Upper lobe of left lung (tissue), 6 donors: ENCODE measurements at regions not wholly inside any gene's neighbourhood (a gene's known extent, or its start where the extent isn't known, plus 50 kb on each side); places are given as distances from the start of the nearest gene placed in this dataset.

Source experiments
- ATAC-seq, 2 donors: fragments of 200-7000 bp; cut with Tn5 transposase; one replicate each; pipeline ENCODE4 v1.9.1; 2022; ENCODE audit warnings: mild to moderate bottlenecking in 2 of 2, moderate library complexity in 2 of 2; ENCODE audit not compliant: low FRiP score in 2 of 2
- DNase-seq, 2 donors: peaks; one replicate each; pipeline ENCODE4 v3.0.0-alpha.2; 2019 to 2020
- H3K27ac ChIP-seq, 4 donors: fragments of 200-600 bp; sonication (generic); one replicate each; pipeline ENCODE4 v1.5.1; 2016 to 2019
- H3K27me3 ChIP-seq, 4 donors: fragments of 200-600 bp; sonication (generic); one replicate each; pipeline ENCODE4 v1.5.1; 2017 to 2019
- H3K36me3 ChIP-seq, 4 donors: fragments of 200-600 bp; sonication (generic); one replicate each; pipeline ENCODE4 v1.5.1; 2016 to 2019
- H3K4me1 ChIP-seq, 4 donors: fragments of 200-600 bp; sonication (generic); one replicate each; pipeline ENCODE4 v1.5.1; 2018 to 2019
- H3K4me3 ChIP-seq, 4 donors: fragments of 200-600 bp; sonication (generic); one replicate each; pipeline ENCODE4 v1.5.1; 2017 to 2019; ENCODE audit warnings: mild to moderate bottlenecking in 2 of 4, moderate library complexity in 1 of 4
- H3K9me3 ChIP-seq, 4 donors: fragments of 200-600 bp; sonication (generic); one replicate each; pipeline ENCODE4 v1.5.1; 2018 to 2019
- EP300 ChIP-seq, 4 donors: sonication (generic); formaldehyde crosslinking; IDR thresholded peaks; one replicate each; pipeline ENCODE4 v1.5.1; 2017; ENCODE audit warnings: antibody characterized with exemption in 4 of 4, control low read depth in 2 of 4
- POLR2A ChIP-seq, 4 donors: fragments of 450-650 bp; IDR thresholded peaks; one replicate each; pipeline ENCODE4 v1.5.1; 2016 to 2017; ENCODE audit warnings: antibody characterized with exemption in 4 of 4, mild to moderate bottlenecking in 2 of 4
- POLR2AphosphoS5 ChIP-seq, 2 donors: sonication (generic); formaldehyde crosslinking; IDR thresholded peaks; one replicate each; pipeline ENCODE4 v1.5.1; 2017; ENCODE audit warnings: antibody characterized with exemption in 2 of 2
- WGBS, 2 donors: methylation state at CpG; one replicate each; pipeline ENCODE4 v1.1.5; 2017 to 2018; 5-methylcytosine and 5-hydroxymethylcytosine counted together
- TF ChIP-seq, protein P1 (sequence below), 6 experiments: fragments of 450-650 bp in 4 of 6; fragments of 200-600 bp in 2 of 6; sonication (generic) in 2 of 6; IDR thresholded peaks; one replicate each; pipeline ENCODE4 v1.5.1; 2016 to 2019; ENCODE audit warnings: antibody characterized with exemption in 6 of 6
- donor health status: DM: no; HTN: no; CAD: no; lungs with moderate emphysema.
- donor health status: DM: no; HTN: yes; CAD: no; lungs with severe emphysema.

DNA sequence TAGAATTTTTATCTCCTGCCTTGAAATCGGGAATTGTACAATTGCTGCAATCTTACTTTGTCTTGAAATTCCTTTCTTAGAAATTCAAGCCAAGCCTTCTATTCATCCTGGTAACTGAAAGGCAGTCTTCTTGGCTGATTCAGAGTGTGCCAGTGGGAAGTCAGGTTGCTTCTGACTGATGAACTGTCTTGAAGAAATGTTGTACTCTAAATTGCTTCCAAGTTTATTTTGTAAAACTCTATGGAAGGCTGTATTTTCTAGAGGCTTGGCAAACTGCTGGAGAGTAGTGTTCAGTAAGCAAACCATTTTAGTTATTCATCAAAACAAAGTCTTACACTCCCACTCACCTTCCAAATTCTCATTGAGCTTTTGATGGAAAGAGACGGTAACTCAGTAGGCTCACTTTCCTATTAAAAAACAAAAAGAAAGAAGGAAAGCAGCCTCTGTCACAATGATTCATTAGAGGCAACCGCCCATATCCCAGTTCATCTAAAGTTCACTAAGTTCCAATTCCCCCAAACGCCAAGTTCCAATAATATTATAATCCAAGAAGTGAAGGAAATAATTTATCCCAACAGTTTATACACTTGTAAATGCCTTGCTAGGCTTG is 187.9 kb upstream of the MALRD1 start:
- DNase-seq (no peak), ATAC-seq (peak in 1 of 2 donors; percentile 24)
- Histone ChIP-seq H3K4me1 (peaks cover 0 to 3% (median 0%) of the 10 kb centered on the region in 4 donors), H3K27ac (no peak overlapping the region), H3K9me3 (no peaks in the 10 kb centered on the region), H3K27me3 (no peaks in the 10 kb centered on the region), H3K36me3 (no peaks in the 10 kb centered on the region), H3K4me3 (no peak overlapping the region)
- WGBS, 2 donors = 38 to 44% methylated on average over 4 of the region's 4 CpGs
- TF ChIP-seq, protein P1, sequence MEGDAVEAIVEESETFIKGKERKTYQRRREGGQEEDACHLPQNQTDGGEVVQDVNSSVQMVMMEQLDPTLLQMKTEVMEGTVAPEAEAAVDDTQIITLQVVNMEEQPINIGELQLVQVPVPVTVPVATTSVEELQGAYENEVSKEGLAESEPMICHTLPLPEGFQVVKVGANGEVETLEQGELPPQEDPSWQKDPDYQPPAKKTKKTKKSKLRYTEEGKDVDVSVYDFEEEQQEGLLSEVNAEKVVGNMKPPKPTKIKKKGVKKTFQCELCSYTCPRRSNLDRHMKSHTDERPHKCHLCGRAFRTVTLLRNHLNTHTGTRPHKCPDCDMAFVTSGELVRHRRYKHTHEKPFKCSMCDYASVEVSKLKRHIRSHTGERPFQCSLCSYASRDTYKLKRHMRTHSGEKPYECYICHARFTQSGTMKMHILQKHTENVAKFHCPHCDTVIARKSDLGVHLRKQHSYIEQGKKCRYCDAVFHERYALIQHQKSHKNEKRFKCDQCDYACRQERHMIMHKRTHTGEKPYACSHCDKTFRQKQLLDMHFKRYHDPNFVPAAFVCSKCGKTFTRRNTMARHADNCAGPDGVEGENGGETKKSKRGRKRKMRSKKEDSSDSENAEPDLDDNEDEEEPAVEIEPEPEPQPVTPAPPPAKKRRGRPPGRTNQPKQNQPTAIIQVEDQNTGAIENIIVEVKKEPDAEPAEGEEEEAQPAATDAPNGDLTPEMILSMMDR (IDR thresholded peaks at IDR 0.05) = no peak
- no peak for TF ChIP-seq POLR2AphosphoS5 (IDR thresholded peaks at IDR 0.05)
- TF ChIP-seq POLR2A (IDR thresholded peaks at IDR 0.05) = no peak
- TF ChIP-seq EP300 (IDR thresholded peaks at IDR 0.05) = no peak

DNA sequence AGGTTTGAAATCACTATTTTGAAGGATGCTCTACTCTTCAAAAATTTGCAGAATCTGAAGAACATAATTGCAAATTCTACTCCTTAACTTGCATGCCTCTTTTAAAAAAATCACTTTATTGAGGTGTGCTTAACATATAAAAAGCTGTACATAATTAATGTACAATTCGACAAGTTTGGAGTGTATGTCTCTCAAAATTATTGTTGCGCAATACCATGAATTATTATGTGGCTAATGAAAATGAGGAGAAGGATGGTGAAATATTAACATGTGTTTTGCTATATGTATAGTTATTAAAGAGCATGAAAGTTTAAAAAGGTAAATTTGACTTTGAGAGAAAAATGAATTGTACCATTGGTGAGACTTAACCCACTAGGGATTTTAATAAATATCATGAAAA is 187.2 kb upstream of the MALRD1 start:
- H3K27ac ChIP-seq = no peak overlapping the region
- H3K36me3 ChIP-seq = no peaks in the 10 kb centered on the region
- H3K27me3 ChIP-seq = no peaks in the 10 kb centered on the region
- DNase-seq (no peak), ATAC-seq (no peak)
- 83 to 90% methylated on average over 2 of the region's 2 CpGs for WGBS, 2 donors
- H3K4me3 ChIP-seq = no peak overlapping the region
- TF ChIP-seq, protein P1 (IDR thresholded peaks at IDR 0.05) = no peak
- TF ChIP-seq POLR2A (IDR thresholded peaks at IDR 0.05) = no peak
- no peak for TF ChIP-seq EP300 (IDR thresholded peaks at IDR 0.05)
- no peak for TF ChIP-seq POLR2AphosphoS5 (IDR thresholded peaks at IDR 0.05)
- H3K4me1 ChIP-seq = peaks cover 0 to 3% (median 0%) of the 10 kb centered on the region in 4 donors
- no peaks in the 10 kb centered on the region for H3K9me3 ChIP-seq

DNA sequence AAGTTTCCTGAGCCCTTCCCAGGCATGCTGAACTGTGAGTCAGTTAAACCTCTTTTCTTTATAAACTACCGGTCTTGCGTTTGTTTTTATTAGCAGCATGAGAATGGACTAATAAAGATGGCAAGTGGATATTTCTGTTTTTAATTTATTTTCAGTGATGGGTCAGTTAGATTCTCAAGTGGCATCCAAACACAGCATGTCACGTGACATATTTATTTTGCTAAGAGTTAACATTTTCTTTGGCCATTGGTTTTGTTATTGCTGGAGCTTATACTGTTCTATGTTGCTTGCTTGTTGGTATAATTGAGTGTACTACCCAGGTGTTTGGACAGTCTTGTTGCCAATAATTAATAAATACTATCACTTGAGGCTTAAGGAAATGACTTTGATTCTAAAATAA is 181.7 kb upstream of the MALRD1 start:
- no peak overlapping the region for H3K4me3 ChIP-seq
- ATAC-seq = no peak
- no peak overlapping the region for H3K27ac ChIP-seq
- H3K27me3 ChIP-seq = no peaks in the 10 kb centered on the region
- no peak for DNase-seq
- TF ChIP-seq EP300 (IDR thresholded peaks at IDR 0.05) (no peak), POLR2AphosphoS5 (IDR thresholded peaks at IDR 0.05) (no peak), POLR2A (IDR thresholded peaks at IDR 0.05) (no peak)
- TF ChIP-seq, protein P1 (IDR thresholded peaks at IDR 0.05) = no peak
- H3K36me3 ChIP-seq = no peaks in the 10 kb centered on the region
- no peaks in the 10 kb centered on the region for H3K4me1 ChIP-seq
- H3K9me3 ChIP-seq = peaks cover 0 to under 1% (median 0%) of the 10 kb centered on the region in 4 donors
- 59 to 80% methylated on average over 3 of the region's 3 CpGs for WGBS, 2 donors

DNA sequence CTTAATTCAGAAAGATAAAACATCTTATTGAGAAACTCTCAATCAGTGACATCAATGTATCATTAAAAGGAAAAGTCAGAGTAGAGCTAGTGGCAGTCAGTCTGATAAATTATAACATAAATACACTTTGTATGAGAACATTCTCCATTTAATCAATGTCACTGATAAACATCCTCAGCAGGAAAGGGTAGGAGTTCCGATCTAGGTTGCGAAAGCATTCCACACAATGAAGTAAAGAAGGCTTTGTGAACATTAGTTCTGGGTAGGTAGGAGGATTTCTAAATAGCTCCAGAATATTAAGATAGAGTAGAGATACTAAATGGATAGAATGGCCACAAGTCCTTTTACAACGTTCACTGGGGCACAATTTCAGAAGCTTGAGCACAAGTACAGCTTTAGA is 179.7 kb upstream of the MALRD1 start:
- peak overlapping the region in 1 of 4 donors; percentile 62 for H3K27ac ChIP-seq
- no peaks in the 10 kb centered on the region for H3K27me3 ChIP-seq
- H3K36me3 ChIP-seq = no peaks in the 10 kb centered on the region
- H3K4me1 ChIP-seq = no peaks in the 10 kb centered on the region
- H3K9me3 ChIP-seq = peaks cover 0 to 3% (median 0%) of the 10 kb centered on the region in 4 donors
- WGBS, 2 donors = 50 to 68% methylated on average over 3 of the region's 3 CpGs
- peak in 1 of 2 donors; percentile 46 for TF ChIP-seq POLR2AphosphoS5 (IDR thresholded peaks at IDR 0.05)
- TF ChIP-seq POLR2A (IDR thresholded peaks at IDR 0.05) = no peak
- TF ChIP-seq EP300 (IDR thresholded peaks at IDR 0.05) = peak in 2 of 4 donors; percentile 57 to 70
- TF ChIP-seq, protein P1 (IDR thresholded peaks at IDR 0.05) = no peak
- ATAC-seq (no peak), DNase-seq (no peak)
- no peak overlapping the region for H3K4me3 ChIP-seq

DNA sequence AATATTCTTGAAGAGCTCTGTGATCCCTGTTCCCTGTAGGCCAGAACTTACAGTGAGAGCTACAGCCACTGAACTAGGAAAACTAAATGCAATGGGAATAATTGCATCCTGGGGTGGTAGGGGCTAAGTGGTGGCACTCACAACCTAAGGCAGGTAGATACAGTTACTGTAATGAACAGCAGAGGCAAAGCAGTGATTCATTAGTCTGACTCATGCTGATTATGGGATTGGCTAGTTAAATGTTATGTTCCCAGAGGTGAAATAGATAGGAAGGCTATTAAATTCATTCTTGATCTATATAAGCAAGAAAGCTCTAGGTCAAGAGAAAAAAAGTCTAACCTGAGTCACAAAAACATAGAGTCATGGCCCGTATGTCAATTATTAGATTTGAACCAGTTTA is 173.1 kb upstream of the MALRD1 start:
- H3K27ac ChIP-seq = no peak overlapping the region

More for the DNA sequence above, 173.1 kb upstream of the MALRD1 start:
- ATAC-seq (no peak), DNase-seq (no peak)
- Histone ChIP-seq H3K9me3 (peaks cover 0 to 3% (median 0%) of the 10 kb centered on the region in 4 donors), H3K4me3 (no peak overlapping the region), H3K27me3 (no peaks in the 10 kb centered on the region), H3K4me1 (no peaks in the 10 kb centered on the region), H3K36me3 (no peaks in the 10 kb centered on the region)
- TF ChIP-seq, protein P1 (IDR thresholded peaks at IDR 0.05) = no peak
- TF ChIP-seq POLR2AphosphoS5 (IDR thresholded peaks at IDR 0.05) = no peak
- TF ChIP-seq POLR2A (IDR thresholded peaks at IDR 0.05) = no peak
- TF ChIP-seq EP300 (IDR thresholded peaks at IDR 0.05) = no peak
- WGBS, 2 donors = 96 to 100% methylated on average over 1 of the region's 1 CpG
